K562 (cell line): ENCODE measurements at regions not wholly inside any gene's neighbourhood (a gene's known extent, or its start where the extent isn't known, plus 50 kb on each side); places are given as distances from the start of the nearest gene placed in this dataset.

Experiments used
- ARID2 ChIP-seq: fragments of 450-650 bp; IDR thresholded peaks from 2 replicates; pipeline ENCODE4 v1.6.1; 2017; ENCODE audit warnings: antibody characterized with exemption, mild to moderate bottlenecking
- MEF2A ChIP-seq: IDR thresholded peaks from 2 replicates; pipeline ENCODE4 v1.6.1; 2011; ENCODE audit warnings: low read depth, mild to moderate bottlenecking, low read length, moderate library complexity; ENCODE audit not compliant: control insufficient read depth
- POU5F1 ChIP-seq: fragments of 150-350 bp; IDR thresholded peaks from 2 replicates; pipeline ENCODE4 v1.6.1; 2014; ENCODE audit warnings: borderline replicate concordance, low read length, low read depth, mild to moderate bottlenecking; ENCODE audit not compliant: partially characterized antibody
- YBX1 ChIP-seq: fragments of 450-650 bp; IDR thresholded peaks from 2 replicates; pipeline ENCODE4 v1.7.1; 2016; ENCODE audit warnings: mild to moderate bottlenecking
- TF ChIP-seq, protein P1 (sequence below): fragments of 450-650 bp; IDR thresholded peaks from 2 replicates; pipeline ENCODE4 v1.6.1; 2016; ENCODE audit warnings: mild to moderate bottlenecking, moderate library complexity
- TF ChIP-seq, protein P2 (sequence below): fragments of 250-450 bp; sonication (Bioruptor Pico); IDR thresholded peaks from 2 replicates; pipeline ENCODE4 v1.8.0; 2022; ENCODE audit warnings: moderate library complexity, mild to moderate bottlenecking, inconsistent platforms

DNA sequence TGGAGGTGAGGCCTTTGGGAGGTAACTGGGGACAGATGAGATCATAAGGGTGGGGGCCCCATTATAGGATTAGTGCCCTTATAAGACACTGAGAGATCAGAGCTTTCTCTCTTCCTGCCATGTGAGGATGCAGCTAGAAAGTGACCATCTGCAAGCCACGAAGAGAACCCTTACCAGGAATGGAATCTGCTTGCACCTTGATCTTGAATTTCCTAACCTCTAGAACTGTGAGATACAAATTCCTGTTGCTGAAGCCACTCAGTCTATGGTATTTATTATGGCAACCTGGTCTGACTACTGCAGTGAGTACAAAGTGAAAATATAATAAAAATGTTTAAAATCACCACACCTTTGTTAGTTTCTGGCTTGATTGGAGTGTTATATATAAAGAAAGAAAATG lies 388.0 kb downstream of the LMO7 start (continued):
- TF ChIP-seq, protein P1, sequence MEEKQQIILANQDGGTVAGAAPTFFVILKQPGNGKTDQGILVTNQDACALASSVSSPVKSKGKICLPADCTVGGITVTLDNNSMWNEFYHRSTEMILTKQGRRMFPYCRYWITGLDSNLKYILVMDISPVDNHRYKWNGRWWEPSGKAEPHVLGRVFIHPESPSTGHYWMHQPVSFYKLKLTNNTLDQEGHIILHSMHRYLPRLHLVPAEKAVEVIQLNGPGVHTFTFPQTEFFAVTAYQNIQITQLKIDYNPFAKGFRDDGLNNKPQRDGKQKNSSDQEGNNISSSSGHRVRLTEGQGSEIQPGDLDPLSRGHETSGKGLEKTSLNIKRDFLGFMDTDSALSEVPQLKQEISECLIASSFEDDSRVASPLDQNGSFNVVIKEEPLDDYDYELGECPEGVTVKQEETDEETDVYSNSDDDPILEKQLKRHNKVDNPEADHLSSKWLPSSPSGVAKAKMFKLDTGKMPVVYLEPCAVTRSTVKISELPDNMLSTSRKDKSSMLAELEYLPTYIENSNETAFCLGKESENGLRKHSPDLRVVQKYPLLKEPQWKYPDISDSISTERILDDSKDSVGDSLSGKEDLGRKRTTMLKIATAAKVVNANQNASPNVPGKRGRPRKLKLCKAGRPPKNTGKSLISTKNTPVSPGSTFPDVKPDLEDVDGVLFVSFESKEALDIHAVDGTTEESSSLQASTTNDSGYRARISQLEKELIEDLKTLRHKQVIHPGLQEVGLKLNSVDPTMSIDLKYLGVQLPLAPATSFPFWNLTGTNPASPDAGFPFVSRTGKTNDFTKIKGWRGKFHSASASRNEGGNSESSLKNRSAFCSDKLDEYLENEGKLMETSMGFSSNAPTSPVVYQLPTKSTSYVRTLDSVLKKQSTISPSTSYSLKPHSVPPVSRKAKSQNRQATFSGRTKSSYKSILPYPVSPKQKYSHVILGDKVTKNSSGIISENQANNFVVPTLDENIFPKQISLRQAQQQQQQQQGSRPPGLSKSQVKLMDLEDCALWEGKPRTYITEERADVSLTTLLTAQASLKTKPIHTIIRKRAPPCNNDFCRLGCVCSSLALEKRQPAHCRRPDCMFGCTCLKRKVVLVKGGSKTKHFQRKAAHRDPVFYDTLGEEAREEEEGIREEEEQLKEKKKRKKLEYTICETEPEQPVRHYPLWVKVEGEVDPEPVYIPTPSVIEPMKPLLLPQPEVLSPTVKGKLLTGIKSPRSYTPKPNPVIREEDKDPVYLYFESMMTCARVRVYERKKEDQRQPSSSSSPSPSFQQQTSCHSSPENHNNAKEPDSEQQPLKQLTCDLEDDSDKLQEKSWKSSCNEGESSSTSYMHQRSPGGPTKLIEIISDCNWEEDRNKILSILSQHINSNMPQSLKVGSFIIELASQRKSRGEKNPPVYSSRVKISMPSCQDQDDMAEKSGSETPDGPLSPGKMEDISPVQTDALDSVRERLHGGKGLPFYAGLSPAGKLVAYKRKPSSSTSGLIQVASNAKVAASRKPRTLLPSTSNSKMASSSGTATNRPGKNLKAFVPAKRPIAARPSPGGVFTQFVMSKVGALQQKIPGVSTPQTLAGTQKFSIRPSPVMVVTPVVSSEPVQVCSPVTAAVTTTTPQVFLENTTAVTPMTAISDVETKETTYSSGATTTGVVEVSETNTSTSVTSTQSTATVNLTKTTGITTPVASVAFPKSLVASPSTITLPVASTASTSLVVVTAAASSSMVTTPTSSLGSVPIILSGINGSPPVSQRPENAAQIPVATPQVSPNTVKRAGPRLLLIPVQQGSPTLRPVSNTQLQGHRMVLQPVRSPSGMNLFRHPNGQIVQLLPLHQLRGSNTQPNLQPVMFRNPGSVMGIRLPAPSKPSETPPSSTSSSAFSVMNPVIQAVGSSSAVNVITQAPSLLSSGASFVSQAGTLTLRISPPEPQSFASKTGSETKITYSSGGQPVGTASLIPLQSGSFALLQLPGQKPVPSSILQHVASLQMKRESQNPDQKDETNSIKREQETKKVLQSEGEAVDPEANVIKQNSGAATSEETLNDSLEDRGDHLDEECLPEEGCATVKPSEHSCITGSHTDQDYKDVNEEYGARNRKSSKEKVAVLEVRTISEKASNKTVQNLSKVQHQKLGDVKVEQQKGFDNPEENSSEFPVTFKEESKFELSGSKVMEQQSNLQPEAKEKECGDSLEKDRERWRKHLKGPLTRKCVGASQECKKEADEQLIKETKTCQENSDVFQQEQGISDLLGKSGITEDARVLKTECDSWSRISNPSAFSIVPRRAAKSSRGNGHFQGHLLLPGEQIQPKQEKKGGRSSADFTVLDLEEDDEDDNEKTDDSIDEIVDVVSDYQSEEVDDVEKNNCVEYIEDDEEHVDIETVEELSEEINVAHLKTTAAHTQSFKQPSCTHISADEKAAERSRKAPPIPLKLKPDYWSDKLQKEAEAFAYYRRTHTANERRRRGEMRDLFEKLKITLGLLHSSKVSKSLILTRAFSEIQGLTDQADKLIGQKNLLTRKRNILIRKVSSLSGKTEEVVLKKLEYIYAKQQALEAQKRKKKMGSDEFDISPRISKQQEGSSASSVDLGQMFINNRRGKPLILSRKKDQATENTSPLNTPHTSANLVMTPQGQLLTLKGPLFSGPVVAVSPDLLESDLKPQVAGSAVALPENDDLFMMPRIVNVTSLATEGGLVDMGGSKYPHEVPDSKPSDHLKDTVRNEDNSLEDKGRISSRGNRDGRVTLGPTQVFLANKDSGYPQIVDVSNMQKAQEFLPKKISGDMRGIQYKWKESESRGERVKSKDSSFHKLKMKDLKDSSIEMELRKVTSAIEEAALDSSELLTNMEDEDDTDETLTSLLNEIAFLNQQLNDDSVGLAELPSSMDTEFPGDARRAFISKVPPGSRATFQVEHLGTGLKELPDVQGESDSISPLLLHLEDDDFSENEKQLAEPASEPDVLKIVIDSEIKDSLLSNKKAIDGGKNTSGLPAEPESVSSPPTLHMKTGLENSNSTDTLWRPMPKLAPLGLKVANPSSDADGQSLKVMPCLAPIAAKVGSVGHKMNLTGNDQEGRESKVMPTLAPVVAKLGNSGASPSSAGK: no peak
- TF ChIP-seq, protein P2, sequence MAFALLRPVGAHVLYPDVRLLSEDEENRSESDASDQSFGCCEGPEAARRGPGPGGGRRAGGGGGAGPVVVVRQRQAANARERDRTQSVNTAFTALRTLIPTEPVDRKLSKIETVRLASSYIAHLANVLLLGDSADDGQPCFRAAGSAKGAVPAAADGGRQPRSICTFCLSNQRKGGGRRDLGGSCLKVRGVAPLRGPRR: no peak
- TF ChIP-seq POU5F1 (no peak), MEF2A (no peak), ARID2 (no peak), YBX1 (no peak)
- TF ChIP-seq, all 486 proteins: peak for 0
